GM12875 (cell line): ENCODE measurements at regions not wholly inside any gene's neighbourhood (a gene's known extent, or its start where the extent isn't known, plus 50 kb on each side); places are given as distances from the start of the nearest gene placed in this dataset.

Experiments
- H3K4me3 ChIP-seq: one replicate; pipeline ENCODE4 v1.5.1; 2011; ENCODE audit warnings: low read depth, low read length, control low read depth
- CTCF ChIP-seq: IDR thresholded peaks from 2 replicates; pipeline ENCODE4 v1.5.1; 2011; ENCODE audit warnings: low read depth, mild to moderate bottlenecking, control low read depth, inconsistent platforms, low read length, moderate library complexity, borderline replicate concordance; ENCODE audit not compliant: insufficient read depth

GRCh38 chr6:164107297-164107995, 692.9 kb downstream of the QKI start:
- H3K4me3 ChIP-seq: no peak overlapping the region
- no peak for TF ChIP-seq CTCF

GRCh38 chr6:164106345-164106769, 691.8 kb downstream of the QKI start:
- peak; percentile 48; the same call in 1 of the 2 replicates for TF ChIP-seq CTCF
- H3K4me3 ChIP-seq: no peak overlapping the region

- no peak for TF ChIP-seq CTCF
- H3K4me3 ChIP-seq: no peak overlapping the region
These were observed 691.2 kb downstream of the QKI start for GRCh38 chr6:164105705-164106104.

GRCh38 chr6:164104432-164104831, 689.9 kb downstream of the QKI start:
- no peak overlapping the region for H3K4me3 ChIP-seq

GRCh38 chr6:164102693-164103092, 688.2 kb downstream of the QKI start:
- TF ChIP-seq CTCF: no peak

More at GRCh38 chr6:164104432-164104831, 689.9 kb downstream of the QKI start:
- TF ChIP-seq CTCF: no peak

GRCh38 chr6:164101859-164102258, 687.3 kb downstream of the QKI start:
- TF ChIP-seq CTCF: no peak
- H3K4me3 ChIP-seq: no peak overlapping the region

More at GRCh38 chr6:164102693-164103092, 688.2 kb downstream of the QKI start:
- no peak overlapping the region for H3K4me3 ChIP-seq

- no peak for TF ChIP-seq CTCF
- H3K4me3 ChIP-seq: no peak overlapping the region
These were observed 684.8 kb downstream of the QKI start for GRCh38 chr6:164099269-164099865.
